ENCODE measurements at regions not wholly inside any gene's neighbourhood (a gene's known extent, or its start where the extent isn't known, plus 50 kb on each side); places are given as distances from the start of the nearest gene placed in this dataset.
"Not testable (repeated sequence)": the region's sequence is repeated elsewhere in the genome, so short reads cannot be mapped to it uniquely, and the experiment has no call there.

GRCh38 chr20:48404598-48404997 lies 423.2 kb downstream of the PREX1 start:
- peak; percentile 32 for DNase-seq (ENCODE audit: low read depth)
- no peak overlapping the region for H3K4me3 ChIP-seq (ENCODE audit: low read depth, low read length)
- TF ChIP-seq, protein P1, sequence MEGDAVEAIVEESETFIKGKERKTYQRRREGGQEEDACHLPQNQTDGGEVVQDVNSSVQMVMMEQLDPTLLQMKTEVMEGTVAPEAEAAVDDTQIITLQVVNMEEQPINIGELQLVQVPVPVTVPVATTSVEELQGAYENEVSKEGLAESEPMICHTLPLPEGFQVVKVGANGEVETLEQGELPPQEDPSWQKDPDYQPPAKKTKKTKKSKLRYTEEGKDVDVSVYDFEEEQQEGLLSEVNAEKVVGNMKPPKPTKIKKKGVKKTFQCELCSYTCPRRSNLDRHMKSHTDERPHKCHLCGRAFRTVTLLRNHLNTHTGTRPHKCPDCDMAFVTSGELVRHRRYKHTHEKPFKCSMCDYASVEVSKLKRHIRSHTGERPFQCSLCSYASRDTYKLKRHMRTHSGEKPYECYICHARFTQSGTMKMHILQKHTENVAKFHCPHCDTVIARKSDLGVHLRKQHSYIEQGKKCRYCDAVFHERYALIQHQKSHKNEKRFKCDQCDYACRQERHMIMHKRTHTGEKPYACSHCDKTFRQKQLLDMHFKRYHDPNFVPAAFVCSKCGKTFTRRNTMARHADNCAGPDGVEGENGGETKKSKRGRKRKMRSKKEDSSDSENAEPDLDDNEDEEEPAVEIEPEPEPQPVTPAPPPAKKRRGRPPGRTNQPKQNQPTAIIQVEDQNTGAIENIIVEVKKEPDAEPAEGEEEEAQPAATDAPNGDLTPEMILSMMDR (IDR thresholded peaks at IDR 0.05; ENCODE audit: low read depth, low read length), result no peak
- TF ChIP-seq POLR2A (IDR thresholded peaks at IDR 0.05; ENCODE audit: extremely low read depth, insufficient read length), result no peak

DNA sequence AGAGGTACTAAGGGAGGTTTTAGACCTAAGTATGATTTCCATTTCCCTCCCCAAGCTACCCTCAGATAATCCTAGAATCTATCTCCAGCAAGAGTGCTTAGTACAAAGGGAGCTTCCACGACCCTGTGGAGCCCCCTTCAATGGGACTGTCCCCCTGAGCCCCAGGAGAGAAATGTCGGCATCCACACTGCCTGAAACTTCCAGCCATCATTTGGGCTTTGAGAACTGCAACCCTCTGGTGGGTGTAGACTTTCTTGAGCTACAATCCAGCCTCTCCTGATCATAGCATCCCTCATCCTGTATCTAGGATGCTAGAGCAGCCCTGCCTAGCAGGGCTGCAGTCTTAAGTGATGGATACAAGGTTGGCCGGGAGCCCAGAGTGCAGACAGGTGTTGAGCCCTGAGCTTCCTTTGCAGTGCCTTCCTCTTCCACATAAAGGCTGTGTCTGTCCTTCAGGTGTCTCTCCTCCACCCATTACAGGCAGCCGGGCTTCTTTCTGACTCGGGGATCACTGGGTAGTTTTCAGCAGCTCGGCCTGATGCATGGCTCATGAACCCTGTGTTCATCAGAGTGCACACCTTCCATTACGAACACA lies 424.5 kb downstream of the PREX1 start:
- DNase-seq (ENCODE audit: low read depth), result no peak
- H3K4me3 ChIP-seq (ENCODE audit: low read depth, low read length), result no peak overlapping the region
- TF ChIP-seq MYC (IDR thresholded peaks at IDR 0.05; ENCODE audit: low read depth, low read length) (no peak), MAX (IDR thresholded peaks at IDR 0.05; ENCODE audit: low read depth, low read length) (no peak), POLR2A (IDR thresholded peaks at IDR 0.05; ENCODE audit: extremely low read depth, insufficient read length) (no peak)
- TF ChIP-seq, protein P1 (IDR thresholded peaks at IDR 0.05; ENCODE audit: low read depth, low read length), result no peak

- no peak for DNase-seq (ENCODE audit: low read depth)
- TF ChIP-seq, protein P1 (IDR thresholded peaks at IDR 0.05; ENCODE audit: low read depth, low read length), result no peak
- TF ChIP-seq POLR2A (IDR thresholded peaks at IDR 0.05; ENCODE audit: extremely low read depth, insufficient read length) (no peak), MYC (IDR thresholded peaks at IDR 0.05; ENCODE audit: low read depth, low read length) (no peak), MAX (IDR thresholded peaks at IDR 0.05; ENCODE audit: low read depth, low read length) (no peak)
- H3K4me3 ChIP-seq (ENCODE audit: low read depth, low read length), result no peak overlapping the region
These were observed 426.4 kb downstream of the PREX1 start for GRCh38 chr20:48401359-48401758.

DNA sequence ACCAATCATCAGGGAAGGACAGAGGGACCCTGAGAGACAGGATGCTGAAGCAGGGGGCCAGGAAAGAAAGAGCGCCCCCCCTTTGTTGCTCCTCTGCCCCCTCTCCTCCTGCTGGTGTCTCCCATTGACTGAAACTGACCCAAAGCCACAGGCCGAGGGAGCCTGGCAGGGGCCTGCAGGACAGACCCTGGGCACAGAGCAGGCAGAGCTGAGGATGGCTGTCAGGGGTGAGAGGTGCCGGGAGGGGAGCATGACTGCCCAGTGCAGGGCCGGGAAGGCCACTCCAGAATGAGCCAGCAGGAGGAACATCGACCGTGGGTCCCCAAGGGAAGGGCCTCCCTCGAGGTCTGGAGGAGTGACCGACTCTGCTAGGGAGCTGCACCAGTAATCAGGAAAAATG lies 427.8 kb downstream of the PREX1 start:
- H3K4me3 ChIP-seq (ENCODE audit: low read depth, low read length), result no peak overlapping the region
- TF ChIP-seq MAX (IDR thresholded peaks at IDR 0.05; ENCODE audit: low read depth, low read length) (no peak), MYC (IDR thresholded peaks at IDR 0.05; ENCODE audit: low read depth, low read length) (no peak), POLR2A (IDR thresholded peaks at IDR 0.05; ENCODE audit: extremely low read depth, insufficient read length) (no peak)
- TF ChIP-seq, protein P1 (IDR thresholded peaks at IDR 0.05; ENCODE audit: low read depth, low read length), result no peak
- no peak for DNase-seq (ENCODE audit: low read depth)

- TF ChIP-seq, protein P1 (IDR thresholded peaks at IDR 0.05; ENCODE audit: low read depth, low read length), result no peak
- TF ChIP-seq MYC (IDR thresholded peaks at IDR 0.05; ENCODE audit: low read depth, low read length), result no peak
- TF ChIP-seq POLR2A (IDR thresholded peaks at IDR 0.05; ENCODE audit: extremely low read depth, insufficient read length), result no peak
- no peak for TF ChIP-seq MAX (IDR thresholded peaks at IDR 0.05; ENCODE audit: low read depth, low read length)
- peak; percentile 27 for DNase-seq (ENCODE audit: low read depth)
- no peak overlapping the region for H3K4me3 ChIP-seq (ENCODE audit: low read depth, low read length)
These were observed 429.0 kb downstream of the PREX1 start for GRCh38 chr20:48398506-48399449.

DNA sequence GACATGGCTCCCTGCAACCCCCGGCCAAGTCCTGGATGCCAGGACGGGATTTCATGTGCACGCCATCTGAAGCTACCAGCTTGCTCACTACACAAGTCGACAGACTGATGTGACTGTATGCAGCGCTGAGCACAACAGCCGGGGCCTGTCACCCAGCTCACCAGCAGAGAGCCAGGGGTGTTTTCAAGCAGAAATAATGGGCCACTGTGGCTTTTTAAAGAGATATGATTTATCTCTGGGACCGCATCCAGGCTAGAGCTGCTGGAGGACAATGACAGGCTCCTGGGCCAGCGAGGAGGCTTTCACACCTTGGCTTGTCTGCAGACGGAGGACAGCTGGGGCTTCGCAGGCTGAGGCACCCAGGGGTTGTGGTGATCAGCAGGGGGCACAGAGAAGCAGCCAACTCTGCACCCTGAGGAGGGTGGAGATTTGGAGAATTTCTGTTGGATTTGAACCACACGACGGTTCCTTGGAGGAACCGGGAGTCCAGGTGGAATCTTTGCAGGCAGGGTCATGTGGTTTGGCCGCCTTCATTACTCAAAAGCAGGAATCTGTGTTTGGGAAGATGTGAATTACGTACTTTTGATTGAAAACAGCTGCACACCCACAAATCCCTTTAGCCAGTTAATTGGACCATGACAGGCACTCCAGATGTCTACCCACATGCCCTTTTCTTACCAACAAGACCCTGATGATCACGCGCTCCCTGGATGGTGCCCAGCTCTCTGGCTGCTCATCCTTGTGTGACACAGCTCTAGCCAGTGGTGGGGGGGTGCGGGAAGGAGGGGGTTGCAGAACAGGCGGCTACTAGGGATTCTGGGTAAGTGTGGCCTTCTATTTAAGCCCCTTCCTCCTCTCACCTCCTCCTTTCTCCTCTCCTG lies 430.6 kb downstream of the PREX1 start:
- DNase-seq (ENCODE audit: low read depth); H3K4me3 ChIP-seq (ENCODE audit: low read depth, low read length): not testable (repeated sequence)
